H1 (cell line): ENCODE measurements at regions not wholly inside any gene's neighbourhood (a gene's known extent, or its start where the extent isn't known, plus 50 kb on each side); places are given as distances from the start of the nearest gene placed in this dataset.

Source experiments
- CTCF ChIA-PET: fragments of 300-600 bp; sonication (Branson Sonifier 250); formaldehyde crosslinking; loops from one replicate; lab custom pipeline; 2021; ENCODE audit not compliant: partially characterized antibody; lab: Charles Lee
- POLR2A ChIA-PET: fragments of 300-600 bp; sonication (Branson Sonifier 250); formaldehyde crosslinking; loops from one replicate; lab custom pipeline; 2021; ENCODE audit warnings: inconsistent platforms; ENCODE audit not compliant: partially characterized antibody; lab: Charles Lee
- DNase-seq, 2 experiments: peaks; one replicate each; pipeline versions ENCODE4 v3.0.0 to v3.0.0-alpha.2; 2010 to 2022; ENCODE audit warnings: low spot score in 2 of 2, low read depth in 1 of 2, mixed read lengths in 1 of 2
- FAIRE-seq: peaks from 2 replicates; lab custom pipeline; 2011; peaks lifted over from hg19 to GRCh38; lab: Jason Lieb, UNC
- H2AFZ ChIP-seq: 2 replicates; pipeline ENCODE4 v1.8.1; 2012; ENCODE audit warnings: low read length, inconsistent platforms
- H2AK5ac ChIP-seq: 2 replicates; pipeline ENCODE4 v1.6.1; 2013; ENCODE audit warnings: low read depth, low read length
- H2BK120ac ChIP-seq: replicated peaks from 2 replicates; pipeline ENCODE3; 2013; ENCODE audit warnings: low read depth, low read length, inconsistent platforms
- H2BK12ac ChIP-seq: 2 replicates; pipeline ENCODE4 v1.6.1; 2013; ENCODE audit warnings: low read depth, low read length
- H2BK15ac ChIP-seq: 2 replicates; pipeline ENCODE4 v1.6.1; 2013; ENCODE audit warnings: low read length
- H2BK20ac ChIP-seq: 2 replicates; pipeline ENCODE4 v1.6.1; 2013; ENCODE audit warnings: low read length
- H2BK5ac ChIP-seq: 2 replicates; pipeline ENCODE4 v1.6.1; 2013; ENCODE audit warnings: low read depth, low read length
- H3K14ac ChIP-seq: 2 replicates; pipeline ENCODE4 v1.6.1; 2013; ENCODE audit warnings: inconsistent platforms; ENCODE audit not compliant: insufficient read length
- H3K18ac ChIP-seq: 2 replicates; pipeline ENCODE4 v1.6.1; 2013; ENCODE audit warnings: low read length; ENCODE audit errors: extremely low read depth
- H3K23ac ChIP-seq: 2 replicates; pipeline ENCODE4 v1.6.1; 2013; ENCODE audit warnings: inconsistent platforms; ENCODE audit not compliant: insufficient read length
- H3K23me2 ChIP-seq: 2 replicates; pipeline ENCODE4 v1.6.1; 2013; ENCODE audit warnings: low read depth, low read length
- H3K27ac ChIP-seq: 2 replicates; pipeline ENCODE4 v1.6.1; 2011; ENCODE audit warnings: low read depth, low read length, inconsistent platforms
- H3K27me3 ChIP-seq, 4 experiments: replicated peaks in 1 of 4; 1 replicate in 1 of 4; 2 replicates in 3 of 4; pipeline versions ENCODE4 v1.6.1 to v1.8.1; 2011 to 2013; ENCODE audit warnings: low read length in 3 of 4, mild to moderate bottlenecking in 3 of 4, inconsistent platforms in 2 of 4, mixed read lengths in 2 of 4, moderate library complexity in 1 of 4; ENCODE audit not compliant: control insufficient read depth in 3 of 4, insufficient read depth in 3 of 4; ENCODE audit errors: extremely low read depth in 1 of 4
- H3K36me3 ChIP-seq, 4 experiments: 2 replicates each; pipeline versions ENCODE4 v1.6.1 to v1.8.1; 2011 to 2013; ENCODE audit warnings: mild to moderate bottlenecking in 4 of 4, low read length in 3 of 4, moderate library complexity in 2 of 4, control low read depth in 1 of 4, inconsistent platforms in 1 of 4; ENCODE audit not compliant: insufficient read depth in 4 of 4, control insufficient read depth in 2 of 4
- H3K4ac ChIP-seq: replicated peaks from 2 replicates; pipeline ENCODE3; 2013; ENCODE audit warnings: low read length, low read depth, mixed read lengths, inconsistent platforms; ENCODE audit not compliant: insufficient read length
- H3K4me1 ChIP-seq, 4 experiments: replicated peaks in 1 of 4; 1 replicate in 1 of 4; 2 replicates in 3 of 4; pipeline versions ENCODE4 v1.6.1 to v1.8.1; 2011 to 2013; ENCODE audit warnings: low read length in 3 of 4, inconsistent platforms in 2 of 4, mixed read lengths in 1 of 4; ENCODE audit not compliant: insufficient read depth in 4 of 4, control insufficient read depth in 3 of 4
- H3K4me2 ChIP-seq, 2 experiments: 2 replicates each; pipeline versions ENCODE4 v1.6.1 to v1.8.1; 2011 to 2013; ENCODE audit warnings: low read depth in 2 of 2, low read length in 2 of 2, control low read depth in 1 of 2, inconsistent platforms in 1 of 2, mild to moderate bottlenecking in 1 of 2; ENCODE audit not compliant: insufficient read depth in 1 of 2
- H3K4me3 ChIP-seq, 4 experiments: fragments of 200-600, 300-600 bp in 1 of 4; sonication (generic), shearing (Covaris generic), sonication (Bioruptor Twin) in 1 of 4; 2 replicates each; pipeline versions ENCODE4 v1.5.1 to v1.8.1; 2011 to 2016; ENCODE audit warnings: low read length in 4 of 4, low read depth in 3 of 4, control low read depth in 2 of 4, inconsistent platforms in 2 of 4, mild to moderate bottlenecking in 2 of 4, mixed read lengths in 1 of 4, moderate library complexity in 1 of 4; ENCODE audit not compliant: insufficient read depth in 2 of 4; ENCODE audit errors: extremely low read depth in 1 of 4
- H3K56ac ChIP-seq: replicated peaks from 2 replicates; pipeline ENCODE3; 2013; ENCODE audit warnings: low read depth, mild to moderate bottlenecking, mixed read lengths, low read length, inconsistent platforms; ENCODE audit not compliant: insufficient read length
- H3K79me1 ChIP-seq: 2 replicates; pipeline ENCODE4 v1.6.1; 2013; ENCODE audit warnings: low read depth, low read length, control low read depth
- H3K79me2 ChIP-seq, 2 experiments: 2 replicates each; pipeline versions ENCODE4 v1.6.1 to v1.8.1; 2012 to 2013; ENCODE audit warnings: low read length in 2 of 2, mild to moderate bottlenecking in 2 of 2, inconsistent platforms in 1 of 2; ENCODE audit not compliant: insufficient read depth in 2 of 2, control insufficient read depth in 1 of 2
- H3K9ac ChIP-seq, 4 experiments: replicated peaks in 1 of 4; 1 replicate in 1 of 4; 2 replicates in 3 of 4; pipeline versions ENCODE4 v1.6.1 to v1.8.1; 2011 to 2013; ENCODE audit warnings: low read depth in 3 of 4, low read length in 3 of 4, control low read depth in 2 of 4, mild to moderate bottlenecking in 2 of 4, moderate library complexity in 2 of 4, inconsistent platforms in 1 of 4; ENCODE audit errors: extremely low read depth in 1 of 4
- H3K9me3 ChIP-seq, 2 experiments: 2 replicates each; pipeline versions ENCODE4 v1.6.1 to v1.8.1; 2012 to 2013; ENCODE audit warnings: mild to moderate bottlenecking in 2 of 2, moderate library complexity in 2 of 2, control low read depth in 1 of 2, inconsistent platforms in 1 of 2, low read depth in 1 of 2, low read length in 1 of 2, mixed read lengths in 1 of 2; ENCODE audit not compliant: insufficient read depth in 2 of 2
- H4K20me1 ChIP-seq, 2 experiments: replicated peaks in 1 of 2; 2 replicates each; pipeline versions ENCODE3 to v1.8.1; 2011 to 2013; ENCODE audit warnings: inconsistent platforms in 2 of 2, low read length in 2 of 2, mild to moderate bottlenecking in 1 of 2; ENCODE audit not compliant: insufficient read depth in 2 of 2, control insufficient read depth in 1 of 2
- H4K5ac ChIP-seq: 2 replicates; pipeline ENCODE4 v1.6.1; 2013; ENCODE audit warnings: low read length, low read depth, mixed read lengths, inconsistent platforms; ENCODE audit not compliant: insufficient read length
- H4K8ac ChIP-seq: 2 replicates; pipeline ENCODE4 v1.8.0; 2013; ENCODE audit warnings: mild to moderate bottlenecking, moderate library complexity, low read length, inconsistent platforms; ENCODE audit not compliant: insufficient read depth; ENCODE audit errors: extremely low read depth
- H4K91ac ChIP-seq: replicated peaks from 2 replicates; pipeline ENCODE3; 2013; ENCODE audit warnings: low read length, mixed read lengths, inconsistent platforms; ENCODE audit not compliant: insufficient read length
- ATF3 ChIP-seq: IDR thresholded peaks from 2 replicates; pipeline ENCODE4 v1.6.1; 2011; ENCODE audit warnings: low read depth, mild to moderate bottlenecking, low read length; ENCODE audit not compliant: insufficient read depth
- BRCA1 ChIP-seq: IDR thresholded peaks from 2 replicates; pipeline ENCODE4 v1.6.1; 2012; ENCODE audit warnings: low read depth, low read length, improper control_type of control experiment
- CBX8 ChIP-seq: fragments of 300-800, 300-1000 bp; sonication (generic); IDR thresholded peaks from 2 replicates; pipeline ENCODE4 v1.7.1; 2016; ENCODE audit warnings: low read depth, low read length, borderline replicate concordance
- EGR1 ChIP-seq: IDR thresholded peaks from 2 replicates; pipeline ENCODE4 v1.6.1; 2011; ENCODE audit warnings: low read depth, low read length, borderline replicate concordance
- GTF2F1 ChIP-seq: IDR thresholded peaks from 2 replicates; pipeline ENCODE4 v1.6.1; 2012; ENCODE audit warnings: low read depth, low read length, improper control_type of control experiment, borderline replicate concordance
- JUND ChIP-seq: IDR thresholded peaks from 2 replicates; pipeline ENCODE4 v1.6.1; 2011; ENCODE audit warnings: mild to moderate bottlenecking, improper control_type of control experiment, low read length
- SRF ChIP-seq: IDR thresholded peaks from 2 replicates; pipeline ENCODE4 v1.6.1; 2011; ENCODE audit warnings: mild to moderate bottlenecking, low read depth, low read length, moderate library complexity
- WGBS, 2 experiments: shearing (Covaris generic) in 1 of 2; methylation state at CpG; one replicate each; pipeline versions ENCODE4 v1.1.6 to v1.1.7; 2013 to 2015; ENCODE audit warnings: low lambda C conversion rate in 2 of 2, mixed read lengths in 2 of 2, inconsistent platforms in 1 of 2, low coverage in 1 of 2, missing lambda C conversion rate in 1 of 2; ENCODE audit not compliant: insufficient replicate concordance in 2 of 2, insufficient coverage in 1 of 2, insufficient read length in 1 of 2; ENCODE audit errors: extremely low coverage in 1 of 2, missing lambda C conversion rate in 1 of 2; 5-methylcytosine and 5-hydroxymethylcytosine counted together

GRCh38 chr17:79174193-79174765 lies 99.7 kb downstream of the ENGASE start:
- Histone ChIP-seq H3K27ac (no peak overlapping the region), H3K4ac (no peak overlapping the region), H3K23ac (no peak overlapping the region), H2BK20ac (no peak overlapping the region), H4K91ac (peak overlapping the region; percentile 80), H3K79me1 (peaks cover 9% of the 10 kb centered on the region), H3K14ac (peak overlapping the region; percentile 49), H3K23me2 (peaks cover 7% of the 10 kb centered on the region), H4K5ac (no peak overlapping the region), H3K4me1 (peaks cover 0 to 3% (median 0%) of the 10 kb centered on the region in 4 experiments; a peak in 2 of 7 replicates), H3K9me3 (no peaks in the 10 kb centered on the region), H3K27me3 (no peaks in the 10 kb centered on the region), H2BK12ac (peak overlapping the region; percentile 86; the same call in 1 of the 2 replicates), H3K79me2 (peaks cover 0 to 2% of the 10 kb centered on the region in 2 experiments; a peak in 1 of 4 replicates), H2BK15ac (0 out of 2 replicates have a peak overlapping the region, but pooled peaks have one; percentile 10), H3K56ac (no peak overlapping the region), H2BK120ac (peak overlapping the region; percentile 78), H2BK5ac (peak overlapping the region; percentile 55; the same call in 1 of the 2 replicates), H3K36me3 (no peaks in the 10 kb centered on the region; a peak in 1 of 8 replicates), H3K9ac (no peak overlapping the region), H3K18ac (no peak overlapping the region), H2AK5ac (peak overlapping the region; percentile 59; the same call in 1 of the 2 replicates), H2AFZ (no peak overlapping the region), H3K4me2 (no peak overlapping the region)
- POLR2A ChIA-PET = interaction anchor here (1.3 kb wide), 1 partner anchor 8 kb away, joined by 3 read pairs; no protein-coding TSS in a partner anchor
- DNase-seq = no peak
- no peak for FAIRE-seq
- WGBS, 2 experiments = 90% methylated on average over 9 of the region's 10 CpGs; no CpG with 5 or more reads in 1 of the 2 experiments
- TF ChIP-seq BRCA1 (no peak), EGR1 (no peak), ATF3 (no peak), CBX8 (no peak), JUND (no peak), SRF (no peak), GTF2F1 (no peak)
- TF ChIP-seq, all 59 proteins: peak for 0
- H3K4me3 ChIP-seq = no peak overlapping the region
- CTCF ChIA-PET = interaction anchor here (1.1 to 2.4 kb wide), 7 partner anchors 17 to 227 kb away, joined by 3 to 9 read pairs (median 5); no protein-coding TSS in a partner anchor
- 0 out of 2 replicates have a peak overlapping the region, but pooled peaks have one; percentile 5 for H4K8ac ChIP-seq
- H4K20me1 ChIP-seq = peaks cover 0 to 13% of the 10 kb centered on the region in 2 experiments
